ENCODE measurements at regions not wholly inside any gene's neighbourhood (a gene's known extent, or its start where the extent isn't known, plus 50 kb on each side); places are given as distances from the start of the nearest gene placed in this dataset.

DNA sequence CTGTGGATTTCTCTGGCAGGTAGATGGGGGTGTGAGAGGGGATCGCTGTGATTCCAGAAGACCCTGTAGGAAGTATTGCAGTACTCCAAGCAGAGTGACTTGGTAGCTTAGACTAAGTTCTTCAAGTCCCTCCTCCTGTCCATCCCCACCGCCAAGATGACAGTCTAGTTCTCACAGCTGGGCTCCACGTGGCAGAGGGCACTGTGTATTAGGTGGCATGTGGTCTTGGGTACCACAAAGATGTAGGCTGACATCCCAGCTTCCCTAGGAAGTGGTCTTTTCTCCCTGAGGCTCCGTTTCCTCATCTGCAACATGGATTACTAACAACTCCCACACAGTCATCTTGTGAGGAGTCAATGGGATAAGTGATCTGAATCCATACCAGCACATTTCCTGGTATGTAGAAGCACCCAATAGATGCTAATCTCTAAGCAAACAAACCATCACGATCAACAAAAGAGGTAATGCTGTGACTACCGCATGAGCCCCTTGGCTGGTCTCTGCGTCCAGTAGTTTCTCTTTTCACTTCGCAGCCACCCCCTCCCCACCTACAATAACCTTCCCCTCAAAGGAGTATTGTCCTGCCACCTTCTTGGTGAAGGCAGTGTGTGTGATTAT is 349.1 kb upstream of the EEF2KMT start:
- no peak for DNase-seq

DNA sequence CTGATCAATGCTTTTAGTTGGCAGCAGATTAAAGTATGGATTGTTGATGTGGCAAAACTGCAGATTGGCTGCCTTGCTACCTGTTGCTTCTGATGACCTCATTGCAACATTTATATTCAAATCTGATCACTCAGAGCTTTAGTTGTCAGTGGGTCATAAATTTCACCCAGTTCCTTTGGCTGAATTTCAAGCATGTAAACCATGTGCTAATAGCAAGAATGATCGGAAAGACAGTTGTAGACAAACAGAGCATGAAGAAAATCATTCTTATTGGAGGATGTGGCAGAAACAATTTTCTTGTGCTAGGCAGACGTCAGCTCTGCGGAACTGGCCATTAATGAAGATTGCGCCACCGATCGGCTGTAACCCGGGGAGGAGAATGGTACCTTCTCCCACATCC is 346.6 kb upstream of the EEF2KMT start:
- no peak for DNase-seq

DNA sequence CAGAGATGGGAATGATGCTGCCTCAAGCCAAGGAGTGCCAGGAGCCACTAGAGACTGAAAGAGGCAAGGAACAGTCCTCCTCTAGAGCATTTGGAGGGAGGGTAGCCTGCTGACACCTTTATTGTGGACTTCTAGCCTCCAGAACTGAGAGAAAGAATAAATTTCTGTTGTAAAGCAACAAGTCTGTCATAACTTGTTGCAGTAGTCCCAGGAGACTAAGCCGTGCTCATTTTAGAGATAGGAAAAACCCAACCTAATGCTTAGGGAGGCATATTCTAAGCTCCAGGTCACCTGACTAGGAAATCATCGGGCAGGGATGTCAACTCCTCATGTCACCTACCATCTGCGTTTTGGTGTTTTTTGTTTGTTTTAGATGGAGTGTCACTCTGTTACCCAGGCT is 345.4 kb upstream of the EEF2KMT start:
- no peak for DNase-seq

DNA sequence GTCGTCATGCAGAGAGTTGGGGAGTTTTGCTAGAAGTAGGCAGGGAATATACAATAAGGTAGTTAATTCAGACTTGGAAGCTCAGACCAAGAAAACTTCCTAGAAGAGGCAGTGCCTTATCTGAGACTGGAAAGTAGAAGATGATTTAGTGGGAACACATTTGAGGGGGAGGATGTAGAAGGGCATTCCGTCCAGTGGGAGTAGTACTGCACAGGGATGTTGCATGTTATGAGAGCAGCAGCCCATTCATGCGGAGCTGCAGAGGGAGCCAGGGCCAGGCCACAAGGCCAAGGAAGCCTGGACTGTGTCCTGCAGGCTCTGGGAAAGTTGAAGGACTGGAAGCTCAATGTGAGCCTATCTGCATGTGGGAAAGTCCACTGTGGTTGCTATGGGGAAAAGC is 344.5 kb upstream of the EEF2KMT start:
- no peak for DNase-seq

DNA sequence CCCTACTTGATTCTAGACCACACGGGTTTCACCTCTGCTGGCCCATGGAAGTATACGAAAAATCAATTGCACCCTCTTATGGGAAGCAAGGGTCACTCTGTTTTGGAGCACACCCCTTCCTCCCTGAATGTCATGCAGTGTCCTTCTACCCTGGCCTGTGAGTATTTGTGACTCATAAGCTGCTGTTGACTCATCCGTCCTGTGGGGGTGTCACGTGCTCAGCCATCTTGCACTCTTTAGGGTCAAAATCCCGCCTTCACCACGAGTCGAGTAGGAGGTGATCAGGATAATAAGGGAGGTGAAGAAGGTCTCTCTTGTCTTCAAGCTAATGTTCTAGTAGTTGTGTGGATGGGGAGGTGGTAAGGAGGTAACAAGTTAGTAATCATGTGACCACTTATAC is 341.0 kb upstream of the EEF2KMT start:
- no peak for DNase-seq

DNA sequence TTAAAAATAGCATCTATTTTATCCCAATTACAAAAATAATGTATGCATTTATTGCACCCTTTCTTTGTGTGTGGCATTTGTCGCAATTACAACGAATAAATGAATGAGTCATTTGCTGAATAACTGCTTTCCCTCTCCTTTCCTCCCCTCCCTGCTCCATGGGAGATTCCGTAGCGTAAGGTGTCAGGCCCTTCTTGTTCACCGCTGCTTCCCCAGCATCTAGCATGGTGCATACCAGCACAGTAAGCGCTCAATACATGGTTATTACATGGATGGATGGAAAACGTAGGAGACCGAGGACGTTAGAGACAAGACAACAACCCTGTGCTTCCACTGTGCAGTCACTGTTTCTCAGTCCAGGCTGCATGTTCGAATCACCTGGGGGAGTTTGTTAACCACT is 336.0 kb upstream of the EEF2KMT start:
- no peak for DNase-seq

DNA sequence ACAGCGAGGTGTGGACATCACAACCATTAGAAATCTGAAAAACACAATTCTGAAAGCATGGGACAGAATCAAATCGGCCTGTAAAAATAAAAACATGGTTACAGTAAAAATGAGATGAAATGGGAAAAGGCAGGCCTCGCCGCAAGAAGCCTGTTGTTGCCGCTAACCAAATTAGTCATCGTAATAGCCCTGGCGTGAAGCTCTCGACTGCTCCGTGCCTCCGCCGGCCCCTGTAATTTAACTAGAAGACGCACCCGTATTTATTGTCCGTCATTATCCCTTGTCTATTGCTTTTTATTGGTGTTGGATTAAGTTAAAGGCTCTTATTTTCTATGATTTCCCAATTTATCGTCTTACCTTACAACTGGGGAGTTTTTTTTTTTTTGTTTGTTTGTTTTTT is 334.6 kb upstream of the EEF2KMT start:
- no peak for DNase-seq

DNA sequence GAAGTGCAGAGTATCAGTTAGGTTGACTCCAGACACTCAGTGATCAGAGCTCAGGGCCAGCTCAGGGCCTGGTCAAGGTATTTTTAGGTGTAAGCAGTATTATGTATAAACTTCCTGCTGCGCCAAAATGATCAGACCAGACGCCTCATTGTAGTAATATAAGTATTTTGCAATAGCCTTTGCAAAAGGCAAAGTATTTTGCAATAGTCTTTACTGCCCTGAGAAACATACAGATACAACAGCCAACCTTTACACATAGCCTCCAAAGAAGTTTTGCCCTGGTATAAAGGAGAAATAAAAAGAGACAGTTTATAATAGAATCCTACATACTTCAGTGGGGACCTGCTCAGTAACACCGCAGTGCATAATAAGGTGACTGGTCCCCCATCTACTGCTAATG is 333.0 kb upstream of the EEF2KMT start:
- no peak for DNase-seq

DNA sequence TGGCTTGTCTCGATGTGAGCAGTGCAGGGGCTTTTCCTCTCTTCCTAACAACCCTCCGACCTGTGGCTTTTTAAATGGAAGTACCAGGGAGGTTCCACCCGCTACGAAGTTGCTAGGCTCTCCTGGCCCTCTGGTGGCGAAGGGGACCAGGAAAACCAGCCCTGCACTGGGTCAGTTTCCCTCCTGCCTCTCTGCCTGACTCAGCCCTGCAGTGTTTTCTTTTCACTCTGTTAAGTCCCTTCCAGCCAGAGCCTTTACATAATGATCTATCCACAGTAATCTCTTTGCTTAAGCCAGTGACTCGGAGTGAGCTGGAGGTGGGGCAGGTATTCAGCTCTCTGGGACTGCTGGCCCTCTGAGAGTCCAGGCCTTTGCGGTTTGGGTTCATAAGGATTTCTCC is 331.3 kb upstream of the EEF2KMT start:
- no peak for DNase-seq

DNA sequence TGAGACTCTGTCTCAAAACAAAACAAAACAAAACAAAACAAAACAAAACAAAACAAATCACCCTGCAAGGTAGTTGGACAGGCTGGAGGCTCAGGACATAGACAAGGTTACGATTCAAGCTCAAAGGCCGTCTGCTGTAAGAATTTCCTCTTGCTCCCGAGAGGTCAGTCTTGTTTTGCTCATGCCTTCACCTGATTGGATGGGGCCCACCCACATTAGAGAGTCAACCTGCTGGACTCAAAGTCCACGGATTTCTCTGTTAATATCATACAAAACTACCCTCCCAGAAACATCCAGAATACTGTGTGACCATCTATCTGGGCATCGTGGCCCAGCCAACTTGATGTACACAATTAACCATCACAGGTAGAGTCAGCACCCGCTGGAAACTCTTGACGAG is 330.0 kb upstream of the EEF2KMT start:
- no peak for DNase-seq

DNA sequence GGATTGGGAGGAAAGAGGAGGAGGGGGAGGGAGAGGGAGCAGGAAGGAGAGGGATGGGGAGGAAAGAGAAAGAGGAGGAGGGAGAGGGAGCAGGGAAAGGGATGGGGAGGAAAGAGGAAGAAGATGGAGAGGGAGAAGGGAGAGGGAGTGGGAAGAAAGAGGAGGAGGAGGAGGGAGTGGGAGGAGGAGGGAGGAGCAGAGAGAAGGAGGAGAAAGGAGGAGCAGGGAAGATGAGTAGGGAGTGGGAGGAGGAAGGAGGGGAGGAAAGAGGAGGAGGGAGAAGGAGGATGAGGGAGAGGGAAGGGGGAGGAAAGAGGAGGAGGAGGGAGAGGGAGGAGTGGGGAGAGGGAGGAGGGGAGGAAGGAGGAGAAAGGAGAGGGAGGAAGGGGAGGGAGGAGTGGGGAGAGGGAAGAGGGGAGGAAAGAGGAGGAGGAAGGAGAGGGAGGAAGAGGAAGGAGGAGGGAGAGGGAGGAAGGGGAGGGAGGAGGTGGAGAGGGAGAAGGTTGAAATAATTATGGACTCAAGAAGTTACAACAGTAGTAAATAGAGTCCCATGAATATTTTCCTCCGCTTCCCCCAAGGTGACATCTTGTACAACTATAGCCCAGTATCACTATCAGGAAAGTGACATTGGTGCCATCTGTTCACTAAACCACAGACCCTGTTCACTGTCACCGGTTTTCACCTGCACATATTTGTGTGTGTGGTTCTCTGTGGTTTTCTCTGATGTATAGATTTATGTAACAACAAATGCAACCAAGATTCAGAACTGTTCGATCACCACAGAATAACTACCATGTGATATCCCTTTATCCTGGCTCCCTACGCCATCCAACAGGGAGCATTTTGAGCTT is 325.3 kb upstream of the EEF2KMT start:
- DNase-seq, result no peak

DNA sequence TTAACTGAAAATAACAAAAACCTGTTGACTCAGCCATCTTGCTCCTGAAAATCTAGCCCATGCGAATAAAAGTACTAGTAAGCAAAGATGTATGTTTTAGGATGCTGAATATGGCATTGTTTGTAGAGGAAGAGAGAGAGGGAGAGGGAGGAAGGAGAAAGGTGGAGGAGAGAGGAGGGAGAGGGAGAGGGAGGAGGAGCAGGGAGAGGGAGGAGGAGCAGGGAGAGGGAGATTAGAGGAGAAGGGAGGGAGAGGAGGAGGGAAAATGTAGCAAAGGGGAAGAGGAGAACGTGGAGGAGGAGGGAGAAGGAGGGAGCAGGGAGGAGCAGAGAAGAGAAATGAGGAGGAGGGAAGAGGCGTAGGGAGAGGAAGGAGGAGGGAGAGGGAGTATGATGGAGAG is 324.5 kb upstream of the EEF2KMT start:
- DNase-seq, result no peak

DNA sequence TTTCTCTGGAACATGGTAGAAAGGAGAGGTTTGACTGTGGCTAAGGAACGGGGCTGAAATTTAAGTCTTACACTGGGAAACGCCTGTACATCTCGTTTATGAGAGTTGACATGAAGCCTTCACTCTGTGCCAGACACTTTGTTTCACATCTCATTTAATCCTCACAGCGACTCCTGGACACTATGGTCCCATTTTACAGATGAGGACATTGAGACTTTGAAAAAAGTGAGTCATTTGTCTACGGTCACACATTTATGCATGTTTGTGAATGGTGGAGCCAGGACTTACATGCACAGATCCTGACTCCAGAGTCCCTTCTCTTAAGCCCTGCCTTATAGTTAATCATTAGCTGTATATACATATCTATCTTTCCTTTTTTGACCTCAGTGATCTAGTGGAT is 318.4 kb upstream of the EEF2KMT start:
- DNase-seq, result no peak

DNA sequence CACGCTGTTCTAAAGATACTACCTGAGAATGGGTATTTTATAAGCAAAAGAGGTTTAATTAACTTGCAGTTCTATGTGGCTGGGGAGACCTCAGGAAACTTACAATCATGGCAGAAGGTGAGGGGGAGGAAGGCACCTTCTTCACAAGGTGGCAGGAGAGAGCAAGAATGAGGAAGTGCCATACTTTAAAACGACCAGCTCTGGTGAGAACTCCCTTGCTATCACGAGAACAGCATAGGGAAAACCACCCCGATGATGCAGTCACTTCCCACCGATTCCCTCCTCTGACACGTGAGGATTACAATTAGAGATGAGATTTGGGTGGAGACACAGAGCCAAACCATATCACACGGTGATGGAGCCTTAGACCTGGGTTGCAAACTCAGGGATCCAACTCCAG is 317.5 kb upstream of the EEF2KMT start:
- no peak for DNase-seq

DNA sequence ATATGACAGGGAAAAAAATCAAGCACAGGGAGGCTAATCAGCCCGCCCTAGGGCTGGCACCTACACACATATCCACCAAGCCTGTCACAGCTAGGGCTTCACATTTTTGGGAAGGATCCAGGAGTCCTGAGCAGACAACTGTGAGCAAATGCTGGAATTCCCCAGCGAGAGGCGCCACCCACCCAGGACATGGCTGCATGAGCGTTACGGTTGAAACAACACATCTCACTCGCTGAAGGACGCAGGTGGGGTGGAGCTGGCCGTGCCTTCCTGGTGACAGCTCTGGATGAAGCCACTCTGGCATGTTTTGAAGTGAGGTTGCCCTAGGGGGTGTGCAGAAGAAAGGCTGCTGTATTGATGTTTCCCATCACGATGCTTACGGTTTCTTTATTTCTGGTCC is 315.1 kb upstream of the EEF2KMT start:
- no peak for DNase-seq

DNA sequence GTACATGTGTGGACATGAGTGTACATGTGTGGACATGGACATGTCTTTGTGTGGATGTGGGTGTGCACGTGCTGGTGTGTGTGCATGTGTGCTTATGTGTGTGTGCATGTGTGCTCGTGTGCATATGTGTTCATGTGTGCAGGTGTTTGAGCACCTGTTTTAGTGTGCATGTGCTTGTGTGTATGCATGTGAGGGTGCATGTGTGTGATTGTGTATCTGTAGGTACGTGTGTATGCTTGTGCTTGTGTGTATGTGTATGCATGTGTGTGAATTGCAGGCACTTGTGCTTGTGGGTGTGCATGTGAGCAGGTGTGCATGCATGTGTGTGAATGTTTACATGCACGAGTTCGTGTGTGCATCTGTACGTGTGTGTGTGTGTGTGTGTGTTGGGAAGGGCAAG is 300.6 kb upstream of the EEF2KMT start:
- DNase-seq, result no peak

DNA sequence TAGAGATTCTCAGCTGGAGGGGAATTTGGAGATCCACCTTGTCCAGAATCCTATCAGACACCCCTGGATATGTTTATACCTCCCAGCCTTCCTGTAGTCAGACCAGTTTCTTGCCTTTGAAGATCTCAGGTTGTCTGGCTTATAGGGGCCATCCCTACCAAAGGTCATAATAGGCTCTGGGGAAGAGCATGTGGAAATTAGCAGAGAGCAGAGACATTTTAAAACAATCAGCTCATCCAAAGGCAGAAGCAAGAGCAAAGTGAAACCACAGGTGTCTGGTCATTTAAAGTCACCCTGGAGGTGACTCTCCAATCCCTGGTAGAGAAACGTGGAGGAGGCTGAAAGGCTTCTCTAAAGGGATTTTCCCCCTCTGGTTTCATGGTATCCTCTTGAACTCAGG is 299.3 kb upstream of the EEF2KMT start:
- no peak for DNase-seq

DNA sequence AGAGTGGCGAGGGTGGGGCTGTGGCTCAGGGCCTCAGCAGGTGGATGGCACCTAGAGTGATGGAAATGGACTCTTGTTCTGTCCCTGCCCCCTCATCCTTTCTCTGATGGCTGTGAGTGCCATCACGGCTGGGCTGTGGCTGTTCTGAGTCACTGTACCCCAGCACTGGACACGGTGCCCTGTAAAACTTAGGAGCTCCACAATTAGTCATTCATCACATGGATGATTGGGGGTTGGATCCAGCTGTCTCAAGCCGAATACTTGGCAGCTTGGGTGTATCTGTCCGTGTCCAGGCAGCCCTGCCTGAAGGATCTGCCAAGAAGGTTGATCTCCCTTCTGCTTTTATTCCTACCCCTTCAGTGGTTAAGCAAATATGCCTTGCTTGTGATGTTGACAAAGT is 295.5 kb upstream of the EEF2KMT start:
- DNase-seq, result no peak

DNA sequence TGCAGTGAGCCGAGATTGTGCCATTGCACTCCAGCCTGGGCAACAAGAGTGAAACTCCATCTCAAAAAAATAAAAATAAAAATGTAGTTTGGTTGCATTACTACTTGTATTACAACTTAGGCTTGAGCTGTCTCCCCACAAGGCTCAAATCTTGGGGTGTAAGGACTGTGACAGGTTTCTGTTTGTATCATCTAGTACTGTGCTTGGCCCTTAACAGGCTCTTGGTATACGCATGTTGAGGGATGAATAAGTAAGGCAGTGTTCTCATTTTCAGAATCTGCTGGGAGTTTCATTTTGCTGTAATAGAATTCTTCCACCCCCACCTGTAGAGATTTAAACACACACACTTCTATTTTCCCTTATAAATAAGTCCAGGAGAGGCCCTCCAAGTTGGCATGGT is 289.4 kb upstream of the EEF2KMT start:
- DNase-seq, result no peak

DNA sequence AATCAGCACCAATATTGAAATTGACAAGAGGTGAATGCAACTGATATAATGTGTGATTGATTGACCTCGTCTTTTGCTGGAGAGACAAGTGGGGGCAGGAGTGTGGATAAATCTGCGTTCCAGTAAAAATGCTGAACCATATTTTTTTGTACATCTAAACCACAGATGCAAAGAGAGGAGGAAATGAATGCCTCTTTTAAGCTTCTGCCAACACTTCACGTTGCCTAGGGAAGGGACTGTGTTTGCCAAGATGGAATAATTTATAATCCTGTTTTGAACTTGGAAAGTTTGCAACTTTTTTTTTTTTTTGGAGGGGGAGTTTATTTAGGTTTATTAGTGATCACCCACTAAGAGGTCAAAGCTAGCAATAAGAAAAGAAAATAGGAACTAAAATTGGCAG is 288.2 kb upstream of the EEF2KMT start:
- DNase-seq, result no peak

DNA sequence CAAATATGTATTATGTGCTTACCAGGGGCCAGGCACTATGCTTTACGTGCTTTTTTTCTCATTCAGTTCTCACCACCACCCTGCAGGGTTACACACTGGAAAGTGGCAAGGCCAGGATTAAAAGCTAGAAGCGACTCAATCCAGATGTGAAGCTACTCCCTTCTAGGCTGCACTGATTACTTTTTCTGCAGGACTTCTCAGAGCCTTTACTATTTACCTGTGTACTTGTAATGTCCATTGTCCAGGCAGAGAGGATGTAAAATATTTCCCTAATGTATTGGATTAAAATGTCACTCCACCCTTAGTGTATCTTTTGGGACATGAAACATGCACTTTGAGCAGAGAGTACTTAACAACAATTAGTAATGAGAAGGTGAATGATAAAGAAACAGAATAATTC is 287.5 kb upstream of the EEF2KMT start:
- DNase-seq, result no peak

DNA sequence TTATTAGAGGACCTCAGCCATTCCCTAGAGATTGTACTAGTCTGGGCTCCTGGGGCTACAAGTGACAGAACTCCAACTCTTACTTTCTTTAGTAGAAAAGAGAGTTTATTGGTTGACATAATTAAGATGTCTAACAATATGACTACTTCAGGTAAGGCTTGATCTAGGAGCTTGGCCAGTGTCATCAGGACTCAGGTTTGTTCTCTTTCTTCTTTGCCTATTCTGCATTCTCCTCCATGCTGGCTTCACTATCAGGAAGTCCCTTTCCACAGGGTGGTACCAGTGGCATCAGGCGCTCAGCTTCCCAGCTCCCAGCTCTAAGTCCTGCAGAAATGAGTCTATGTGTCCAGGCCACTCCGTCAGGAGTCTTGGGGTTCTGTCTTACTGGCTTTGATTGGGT is 286.1 kb upstream of the EEF2KMT start:
- no peak for DNase-seq

DNA sequence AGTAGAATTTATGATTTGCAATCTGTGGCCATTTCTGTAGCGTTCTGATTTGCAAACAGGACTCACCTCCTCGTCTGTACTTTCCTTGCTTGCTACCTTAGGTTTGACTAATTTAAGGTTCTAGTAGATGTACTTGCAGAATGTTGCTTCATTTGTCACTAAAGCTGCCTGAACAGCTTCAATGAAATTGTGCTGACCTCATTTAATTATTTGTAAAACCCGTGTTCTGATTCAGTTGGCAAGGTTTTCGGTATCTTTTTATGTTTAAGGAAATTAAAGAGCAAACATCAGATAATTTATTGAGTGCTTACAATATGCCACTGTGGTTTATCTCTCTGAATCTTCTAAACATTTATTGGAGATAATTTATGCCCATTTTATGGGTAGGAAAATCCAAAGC is 284.9 kb upstream of the EEF2KMT start:
- no peak for DNase-seq

DNA sequence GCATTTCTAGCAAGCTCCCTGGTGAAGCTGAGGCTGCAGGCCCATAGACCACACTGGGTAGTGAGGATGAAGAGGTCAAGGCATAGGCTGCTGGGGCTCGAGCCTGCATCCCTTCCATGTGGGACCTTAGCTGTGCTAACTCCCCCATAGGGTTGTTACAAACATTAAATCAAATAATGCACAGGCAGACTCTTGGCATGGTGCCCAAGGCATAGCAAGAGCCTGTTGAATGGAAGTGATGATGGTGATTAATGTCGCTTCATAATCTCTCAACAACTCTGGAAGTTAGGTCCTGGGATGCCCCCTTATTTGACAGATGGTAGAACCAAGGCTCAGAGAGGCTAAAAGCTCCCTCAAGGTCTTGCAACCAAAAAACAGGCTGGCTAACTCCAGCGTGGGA is 283.9 kb upstream of the EEF2KMT start:
- no peak for DNase-seq

DNA sequence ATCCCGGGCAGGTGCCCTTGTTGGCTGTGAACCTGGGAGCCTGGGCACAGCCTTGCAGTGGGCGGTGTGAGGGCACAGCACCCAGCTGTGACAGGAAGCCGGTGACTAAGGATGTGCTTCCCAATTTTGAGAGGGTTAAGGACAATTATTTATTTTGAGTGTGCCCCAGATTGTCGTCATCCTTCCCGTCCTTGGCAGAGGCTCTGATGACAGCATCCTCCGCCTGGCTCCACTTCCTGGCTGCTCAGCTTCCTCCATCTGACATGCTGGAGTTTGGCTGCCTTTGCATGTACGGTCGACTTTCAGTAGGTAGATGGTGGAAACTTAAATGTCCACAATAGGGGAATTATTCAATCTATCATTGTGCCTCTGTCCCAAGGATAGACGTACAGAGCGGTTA is 282.4 kb upstream of the EEF2KMT start:
- no peak for DNase-seq
